IPS DF 6.9 (cell line): ENCODE measurements at regions not wholly inside any gene's neighbourhood (a gene's known extent, or its start where the extent isn't known, plus 50 kb on each side); places are given as distances from the start of the nearest gene placed in this dataset.
"Not testable (repeated sequence)": the region's sequence is repeated elsewhere in the genome, so short reads cannot be mapped to it uniquely, and the experiment has no call there.

Source experiments
- DNase-seq: peaks from one replicate; pipeline ENCODE4 v3.0.0-alpha.2; 2013; ENCODE audit warnings: low read depth, low spot score
- H3K27ac ChIP-seq: one replicate; pipeline ENCODE4 v1.5.1; 2013; ENCODE audit warnings: low read length, control low read depth
- H3K27me3 ChIP-seq: 2 replicates; pipeline ENCODE4 v1.6.1; 2013; ENCODE audit warnings: mild to moderate bottlenecking, low read length; ENCODE audit not compliant: control insufficient read depth, insufficient read depth
- H3K36me3 ChIP-seq: 2 replicates; pipeline ENCODE4 v1.6.1; 2013; ENCODE audit warnings: low read length; ENCODE audit not compliant: control insufficient read depth, insufficient read depth
- H3K4me1 ChIP-seq: 2 replicates; pipeline ENCODE4 v1.6.1; 2013; ENCODE audit warnings: low read length; ENCODE audit not compliant: control insufficient read depth, insufficient read depth
- H3K4me3 ChIP-seq: 2 replicates; pipeline ENCODE4 v1.5.1; 2013; ENCODE audit warnings: mild to moderate bottlenecking, low read length
- H3K9me3 ChIP-seq: 2 replicates; pipeline ENCODE4 v1.6.1; 2013; ENCODE audit warnings: low read length, inconsistent platforms; ENCODE audit not compliant: control insufficient read depth, insufficient read depth
- WGBS: extraction: QIAGEN DNeasy Blood & Tissue Kit; methylation state at CpG from one replicate; pipeline ENCODE4 v1.1.7; 2013; ENCODE audit warnings: mixed read lengths, missing lambda C conversion rate; ENCODE audit not compliant: insufficient read length, insufficient coverage; 5-methylcytosine and 5-hydroxymethylcytosine counted together

- H3K4me1 ChIP-seq, result no peaks in the 10 kb centered on the region
- no peak for DNase-seq
- H3K27ac ChIP-seq, result no peak overlapping the region
- H3K36me3 ChIP-seq, result no peaks in the 10 kb centered on the region
- no CpG with 5 or more reads among the region's 7 CpGs for WGBS
- no peak overlapping the region for H3K4me3 ChIP-seq
- peaks cover 1% of the 10 kb centered on the region; the same call in 1 of the 2 replicates for H3K9me3 ChIP-seq
- no peaks in the 10 kb centered on the region for H3K27me3 ChIP-seq
Observed at GRCh38 chr5:34439601-34440000, 216.5 kb upstream of the RAI14 start.

GRCh38 chr5:34441767-34442166 lies 214.4 kb upstream of the RAI14 start:
- not testable (repeated sequence) for DNase-seq, H3K36me3 ChIP-seq, H3K9me3 ChIP-seq, H3K4me3 ChIP-seq, H3K4me1 ChIP-seq, H3K27me3 ChIP-seq, H3K27ac ChIP-seq
- WGBS, result no CpG with 5 or more reads among the region's 1 CpG

DNA sequence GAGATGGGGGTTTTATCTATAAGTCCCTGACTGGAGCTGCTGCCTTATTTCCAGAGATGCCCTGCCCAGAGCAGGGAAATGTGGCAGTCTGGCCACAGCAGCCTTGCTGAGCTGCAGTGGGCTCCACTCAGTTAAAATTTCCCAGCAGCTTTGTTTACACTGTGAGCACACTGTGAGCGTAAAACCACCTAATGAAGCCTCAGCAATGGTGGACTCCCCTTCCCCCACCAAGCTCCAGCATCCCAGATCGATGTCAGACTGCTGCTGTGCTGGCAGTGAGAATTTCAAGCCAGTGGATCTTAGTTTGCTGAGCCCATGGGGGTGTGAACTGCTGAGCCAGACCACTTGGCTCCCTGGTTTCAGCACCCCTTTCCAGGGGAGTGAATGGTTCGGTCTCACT lies 208.7 kb upstream of the RAI14 start:
- H3K4me1 ChIP-seq, result peaks cover 2% of the 10 kb centered on the region; the same call in 1 of the 2 replicates
- WGBS, result no CpG with 5 or more reads among the region's 3 CpGs

DNA sequence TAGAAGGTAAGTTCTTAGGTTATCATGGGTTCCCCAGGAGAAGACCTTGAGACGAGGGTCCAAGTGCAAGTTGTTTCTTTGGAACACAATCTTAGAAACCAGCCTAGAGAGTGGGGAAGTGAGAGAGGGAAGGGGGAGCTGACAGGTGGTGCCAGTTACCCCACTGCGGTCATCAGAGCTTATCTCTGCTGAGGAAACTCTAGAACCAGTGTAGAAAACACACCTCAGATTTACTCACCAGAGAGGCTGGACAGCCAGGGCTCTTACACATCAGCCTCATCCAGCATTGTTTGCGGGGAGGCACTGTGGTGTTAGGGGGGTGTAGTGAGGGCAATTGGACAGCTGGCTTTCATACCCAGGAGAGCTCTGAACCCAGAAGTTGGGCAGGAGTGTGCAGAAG lies 206.5 kb upstream of the RAI14 start:
- H3K27ac ChIP-seq, result no peak overlapping the region
- H3K9me3 ChIP-seq, result no peaks in the 10 kb centered on the region; the same call in 1 of the 2 replicates
- peaks cover 2% of the 10 kb centered on the region; the same call in 1 of the 2 replicates for H3K4me1 ChIP-seq
- H3K4me3 ChIP-seq, result no peak overlapping the region
- H3K27me3 ChIP-seq, result no peaks in the 10 kb centered on the region
- no peaks in the 10 kb centered on the region for H3K36me3 ChIP-seq
- WGBS, result no CpG with 5 or more reads among the region's 3 CpGs
- no peak for DNase-seq

More for the DNA sequence above, 208.7 kb upstream of the RAI14 start:
- Histone ChIP-seq H3K9me3 (no peaks in the 10 kb centered on the region; the same call in 1 of the 2 replicates), H3K27ac (no peak overlapping the region), H3K4me3 (no peak overlapping the region), H3K36me3 (no peaks in the 10 kb centered on the region), H3K27me3 (no peaks in the 10 kb centered on the region)
- no peak for DNase-seq

GRCh38 chr5:34450338-34450737 lies 205.8 kb upstream of the RAI14 start:
- Histone ChIP-seq H3K27ac (no peak overlapping the region), H3K4me1 (peaks cover 2% of the 10 kb centered on the region; the same call in 1 of the 2 replicates), H3K4me3 (no peak overlapping the region), H3K27me3 (no peaks in the 10 kb centered on the region), H3K36me3 (no peaks in the 10 kb centered on the region), H3K9me3 (no peaks in the 10 kb centered on the region; the same call in 1 of the 2 replicates)
- no peak for DNase-seq
- no CpG with 5 or more reads among the region's 2 CpGs for WGBS

DNA sequence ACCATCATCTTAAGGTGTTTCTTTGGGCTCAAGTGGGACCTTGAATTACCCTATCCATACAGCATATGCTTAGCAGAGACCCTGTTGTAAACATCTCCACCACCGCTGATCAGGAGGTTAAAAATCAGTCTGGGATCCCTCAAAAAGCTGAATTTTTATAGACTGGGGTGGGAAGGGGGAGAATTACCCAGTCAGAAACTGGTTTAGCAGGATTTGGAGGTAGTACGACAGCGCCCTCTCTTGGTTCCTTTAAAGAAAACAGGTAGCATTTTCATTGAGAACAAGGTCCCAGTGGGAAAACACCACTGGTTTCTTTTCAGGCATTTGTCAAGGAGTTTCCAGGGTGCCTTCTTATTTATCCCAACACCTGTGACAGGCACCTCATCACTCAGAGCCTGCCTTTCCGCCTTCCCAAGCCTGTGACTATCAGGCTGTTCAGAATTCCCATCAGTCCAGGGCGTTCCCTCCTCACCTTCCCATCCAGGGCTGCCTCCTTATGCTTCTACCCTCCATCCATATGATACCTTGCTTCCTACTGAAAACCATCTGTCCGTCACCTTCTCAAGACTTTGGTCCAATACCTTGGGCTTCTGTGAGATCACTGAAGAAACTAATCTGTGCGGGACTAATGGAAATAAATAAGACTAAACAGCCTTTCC lies 203.8 kb upstream of the RAI14 start:
- Histone ChIP-seq H3K4me3 (no peak overlapping the region), H3K27ac (no peak overlapping the region), H3K36me3 (no peaks in the 10 kb centered on the region), H3K27me3 (no peaks in the 10 kb centered on the region), H3K4me1 (peaks cover 2% of the 10 kb centered on the region; the same call in 1 of the 2 replicates), H3K9me3 (no peaks in the 10 kb centered on the region; the same call in 1 of the 2 replicates)
- no CpG with 5 or more reads among the region's 7 CpGs for WGBS
- peak; percentile 58 for DNase-seq

DNA sequence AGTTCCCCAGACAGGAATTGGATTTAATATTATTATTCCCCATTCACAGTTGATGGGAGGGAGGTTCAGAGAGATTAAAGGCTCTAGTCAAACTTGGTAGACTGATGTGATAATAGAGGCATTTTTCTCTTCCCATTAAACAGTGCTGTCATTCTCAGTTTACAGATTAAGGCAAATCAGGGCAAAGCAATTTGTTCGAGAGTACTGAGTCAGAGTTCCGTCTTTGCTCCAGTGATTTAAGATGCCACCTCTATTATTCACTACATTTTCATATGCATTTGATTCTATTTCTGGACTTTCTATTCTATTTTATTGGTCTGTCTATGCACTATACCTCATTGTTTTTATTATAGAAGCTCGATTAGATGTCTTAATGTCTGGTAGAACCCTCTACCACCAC lies 201.0 kb upstream of the RAI14 start:
- Histone ChIP-seq H3K27me3 (no peaks in the 10 kb centered on the region), H3K4me3 (no peak overlapping the region), H3K4me1 (peaks cover 2% of the 10 kb centered on the region; the same call in 1 of the 2 replicates), H3K27ac (no peak overlapping the region), H3K36me3 (no peaks in the 10 kb centered on the region), H3K9me3 (no peaks in the 10 kb centered on the region; the same call in 1 of the 2 replicates)
- no CpG with 5 or more reads among the region's 3 CpGs for WGBS
- DNase-seq, result no peak

GRCh38 chr5:34459908-34460307 lies 196.2 kb upstream of the RAI14 start:
- WGBS, result no CpG with 5 or more reads among the region's 3 CpGs
- H3K4me3 ChIP-seq, result no peak overlapping the region
- no peak for DNase-seq

GRCh38 chr5:34460496-34460895 lies 195.6 kb upstream of the RAI14 start:
- Histone ChIP-seq H3K27me3 (no peaks in the 10 kb centered on the region), H3K4me3 (no peak overlapping the region), H3K27ac (no peak overlapping the region), H3K4me1 (no peaks in the 10 kb centered on the region), H3K9me3 (no peaks in the 10 kb centered on the region), H3K36me3 (no peaks in the 10 kb centered on the region)
- DNase-seq, result no peak
- no CpG with 5 or more reads among the region's 1 CpG for WGBS

More at GRCh38 chr5:34459908-34460307, 196.2 kb upstream of the RAI14 start:
- Histone ChIP-seq H3K27me3 (no peaks in the 10 kb centered on the region), H3K9me3 (no peaks in the 10 kb centered on the region), H3K36me3 (no peaks in the 10 kb centered on the region), H3K27ac (no peak overlapping the region), H3K4me1 (no peaks in the 10 kb centered on the region)

- Histone ChIP-seq H3K36me3 (no peaks in the 10 kb centered on the region), H3K4me3 (no peak overlapping the region), H3K27me3 (no peaks in the 10 kb centered on the region), H3K4me1 (no peaks in the 10 kb centered on the region), H3K27ac (no peak overlapping the region), H3K9me3 (no peaks in the 10 kb centered on the region)
- DNase-seq, result no peak
- no CpG with 5 or more reads among the region's 4 CpGs for WGBS
Observed at GRCh38 chr5:34464829-34465228, 191.3 kb upstream of the RAI14 start.

- not testable (repeated sequence) for H3K27me3 ChIP-seq, DNase-seq, H3K9me3 ChIP-seq, H3K4me1 ChIP-seq, H3K4me3 ChIP-seq, H3K36me3 ChIP-seq, H3K27ac ChIP-seq
- no CpG with 5 or more reads among the region's 4 CpGs for WGBS
Observed at GRCh38 chr5:34465301-34465700, 190.8 kb upstream of the RAI14 start.
